ENCODE measurements at regions not wholly inside any gene's neighbourhood (a gene's known extent, or its start where the extent isn't known, plus 50 kb on each side); places are given as distances from the start of the nearest gene placed in this dataset.

DNA sequence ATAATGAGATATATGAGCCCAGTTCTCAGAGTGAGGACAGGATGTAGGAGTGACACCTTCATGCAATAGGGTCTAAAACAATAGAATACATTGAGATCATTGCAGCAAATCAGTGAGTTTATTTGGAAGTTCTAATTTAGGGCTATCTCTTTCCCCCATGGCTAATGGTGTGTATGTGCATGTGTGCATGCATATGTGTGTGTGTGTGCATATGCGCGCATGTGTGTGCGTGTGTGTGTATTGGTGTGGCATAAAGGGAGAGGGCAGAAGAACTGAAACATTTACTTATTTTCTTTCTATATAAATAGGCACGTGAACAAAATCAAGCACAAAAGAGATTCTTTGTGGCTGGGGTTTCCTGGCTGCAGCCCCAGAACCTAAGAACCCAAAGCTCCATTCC is 115.7 kb upstream of the VEPH1 start:
- Mint-ChIP-seq H3K36me3 (ENCODE audit: low read depth) (no peaks in the 10 kb centered on the region), H3K4me3 (no peak overlapping the region), H3K27me3 (ENCODE audit: low read depth) (peaks cover 10% of the 10 kb centered on the region), H3K27ac (no peak overlapping the region), H3K9me3 (no peaks in the 10 kb centered on the region), H3K4me1 (ENCODE audit: low read depth) (peaks cover 4% of the 10 kb centered on the region)
- no peak for DNase-seq (ENCODE audit: low spot score)

DNA sequence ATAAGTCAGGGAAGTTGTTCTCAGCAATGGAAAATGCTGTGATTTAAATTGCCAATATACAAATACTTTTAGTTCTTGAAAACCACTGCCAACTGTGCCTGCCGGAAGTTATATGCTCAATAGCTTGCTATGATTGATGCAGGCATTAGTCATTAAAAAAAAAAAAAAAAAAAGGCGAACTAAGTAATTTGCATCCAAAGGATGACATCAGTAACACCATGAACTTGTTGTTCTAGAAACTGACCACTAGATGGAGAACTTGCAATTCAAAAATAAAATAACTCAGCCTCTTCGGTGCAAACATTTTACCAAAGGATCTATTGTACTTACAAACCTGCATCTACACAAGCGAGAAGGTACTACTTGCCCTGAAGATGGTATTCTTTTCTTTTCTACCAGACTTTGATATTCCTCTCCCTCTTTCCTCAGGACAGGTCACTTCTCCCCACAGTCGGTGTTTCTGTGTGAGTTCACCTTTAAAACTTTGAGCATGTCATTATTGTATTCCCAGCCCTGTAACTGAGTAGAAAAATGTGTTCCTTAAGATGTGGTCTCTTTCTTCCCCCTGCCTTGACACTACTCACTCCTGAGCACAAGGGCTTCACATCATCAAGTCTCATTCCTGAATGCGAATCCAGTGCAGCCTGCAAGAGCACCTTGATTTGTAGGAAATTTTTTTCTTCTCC is 115.0 kb upstream of the VEPH1 start:
- no peak overlapping the region for H3K4me3 Mint-ChIP-seq
- no peak for DNase-seq (ENCODE audit: low spot score)
- peaks cover 4% of the 10 kb centered on the region for H3K4me1 Mint-ChIP-seq (ENCODE audit: low read depth)

DNA sequence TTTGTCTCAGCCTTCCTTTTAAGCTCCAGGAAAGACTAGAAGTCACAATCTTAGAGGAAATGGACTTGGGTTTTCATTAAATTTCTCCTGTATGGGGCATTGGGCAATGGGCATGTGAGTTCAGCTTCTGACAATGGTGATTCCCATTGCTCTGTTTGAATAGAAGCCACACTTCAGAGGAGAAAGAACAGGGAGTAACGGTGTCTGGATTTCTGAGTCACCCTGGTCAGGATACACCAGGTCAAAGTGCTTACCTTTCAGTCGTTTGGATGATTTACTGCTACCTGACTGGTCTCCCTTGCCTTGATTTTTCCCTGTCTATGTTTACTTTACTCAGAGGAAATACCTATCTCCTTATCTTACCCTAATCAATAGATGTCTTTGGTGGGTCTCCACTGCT is 111.7 kb upstream of the VEPH1 start:
- DNase-seq (ENCODE audit: low spot score), result no peak
- no peak overlapping the region for H3K4me3 Mint-ChIP-seq
- H3K4me1 Mint-ChIP-seq (ENCODE audit: low read depth), result peaks cover 4% of the 10 kb centered on the region
- H3K27me3 Mint-ChIP-seq (ENCODE audit: low read depth), result peaks cover 4% of the 10 kb centered on the region
- no peaks in the 10 kb centered on the region for H3K36me3 Mint-ChIP-seq (ENCODE audit: low read depth)
- H3K9me3 Mint-ChIP-seq, result no peaks in the 10 kb centered on the region
- H3K27ac Mint-ChIP-seq, result no peak overlapping the region

More for the DNA sequence above, 115.0 kb upstream of the VEPH1 start:
- Mint-ChIP-seq H3K36me3 (ENCODE audit: low read depth) (no peaks in the 10 kb centered on the region), H3K9me3 (no peaks in the 10 kb centered on the region), H3K27ac (no peak overlapping the region), H3K27me3 (ENCODE audit: low read depth) (peaks cover 8% of the 10 kb centered on the region)

DNA sequence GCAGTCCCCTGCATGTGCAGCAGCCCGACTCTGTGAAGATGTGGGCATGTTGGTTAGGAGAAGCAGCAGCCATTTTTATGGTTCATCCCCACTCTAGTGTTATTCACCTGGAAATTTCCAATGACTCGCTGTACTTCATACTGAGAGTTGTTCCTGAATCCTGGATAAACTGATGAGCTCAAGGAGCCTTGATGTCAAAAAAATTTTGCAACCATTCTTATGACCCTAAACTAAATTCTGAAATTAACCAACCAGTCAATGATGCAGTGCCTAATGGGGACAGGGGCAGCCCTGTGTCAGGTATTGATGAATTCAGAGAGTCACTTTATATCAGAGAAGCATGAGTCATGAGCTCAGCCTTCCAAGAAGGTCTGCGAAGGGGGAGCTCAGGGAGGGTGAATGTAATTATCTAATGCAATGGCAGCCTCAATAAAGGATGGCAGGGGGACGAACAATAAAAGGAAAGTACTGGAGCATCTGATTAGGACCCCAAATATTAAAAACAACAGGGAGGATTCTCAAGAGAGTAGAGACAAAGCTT is 108.4 kb upstream of the VEPH1 start:
- Mint-ChIP-seq H3K27ac (no peak overlapping the region), H3K9me3 (no peaks in the 10 kb centered on the region), H3K27me3 (ENCODE audit: low read depth) (peaks cover 7% of the 10 kb centered on the region), H3K4me3 (no peak overlapping the region), H3K4me1 (ENCODE audit: low read depth) (peaks cover 1% of the 10 kb centered on the region), H3K36me3 (ENCODE audit: low read depth) (no peaks in the 10 kb centered on the region)
- DNase-seq (ENCODE audit: low spot score), result no peak

DNA sequence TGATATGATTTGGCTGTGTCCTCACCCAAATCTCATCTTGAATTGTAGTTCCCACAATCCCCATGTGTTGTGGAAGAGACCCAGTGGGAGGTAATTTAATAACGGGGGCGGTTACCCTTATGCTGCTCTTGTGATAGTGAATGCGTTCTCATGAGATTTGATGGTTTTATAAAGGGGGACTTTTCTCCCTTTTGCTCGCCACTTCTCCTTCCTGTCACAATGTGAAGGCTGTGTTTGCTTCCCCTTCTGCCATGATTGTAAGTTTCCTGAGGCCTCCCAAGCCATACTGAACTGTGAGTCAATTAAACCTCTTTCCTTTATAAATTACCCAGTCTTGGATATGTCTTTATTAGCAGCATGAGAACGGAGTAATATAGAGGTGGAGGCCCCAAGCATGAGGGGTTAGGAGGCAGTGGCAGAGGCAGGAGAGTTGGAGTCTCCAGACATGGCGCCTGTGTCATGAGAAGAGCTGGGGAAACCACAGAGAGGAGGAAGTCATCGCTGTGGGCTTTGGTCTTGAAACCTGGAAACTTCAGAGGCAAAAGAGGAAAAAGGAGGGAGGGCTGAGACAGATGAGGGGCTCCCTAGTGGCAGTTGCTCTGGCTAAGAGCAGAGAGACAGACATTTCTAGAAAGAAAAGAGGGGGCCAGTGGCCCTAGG is 107.8 kb upstream of the VEPH1 start:
- Mint-ChIP-seq H3K4me3 (no peak overlapping the region), H3K27ac (no peak overlapping the region), H3K27me3 (ENCODE audit: low read depth) (peaks cover 9% of the 10 kb centered on the region), H3K36me3 (ENCODE audit: low read depth) (no peaks in the 10 kb centered on the region), H3K4me1 (ENCODE audit: low read depth) (peaks cover 2% of the 10 kb centered on the region), H3K9me3 (no peaks in the 10 kb centered on the region)
- DNase-seq (ENCODE audit: low spot score), result no peak

DNA sequence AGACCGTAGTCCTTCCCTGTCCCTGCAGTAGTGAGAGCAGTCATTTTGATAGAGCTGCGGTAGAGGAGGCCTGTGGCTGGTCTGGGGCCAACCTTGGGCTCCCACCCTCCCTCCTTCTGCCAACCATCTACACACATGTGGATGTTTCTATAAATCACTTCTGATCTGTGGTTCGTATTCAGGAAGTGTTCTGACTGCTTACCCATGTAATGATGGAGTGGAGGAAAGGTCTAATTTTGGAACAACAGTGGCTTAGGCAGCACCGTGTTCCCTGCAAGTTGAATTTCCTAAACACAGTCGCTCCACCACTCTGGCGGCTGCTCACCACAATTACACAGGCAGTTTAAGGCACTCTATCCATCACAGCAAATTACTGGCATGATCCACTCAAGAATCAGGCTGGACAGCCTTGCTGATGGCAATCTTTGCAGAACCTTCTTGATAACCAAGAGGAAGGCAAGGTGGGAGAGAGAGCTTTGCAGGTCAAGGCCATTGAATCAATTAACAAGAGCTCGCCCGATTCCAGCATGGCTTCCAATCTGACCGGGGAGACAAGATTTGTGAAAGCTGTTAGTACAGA is 104.7 kb upstream of the VEPH1 start:
- H3K4me3 Mint-ChIP-seq, result no peak overlapping the region
- H3K27ac Mint-ChIP-seq, result no peak overlapping the region
- H3K4me1 Mint-ChIP-seq (ENCODE audit: low read depth), result peaks cover 2% of the 10 kb centered on the region
- H3K36me3 Mint-ChIP-seq (ENCODE audit: low read depth), result no peaks in the 10 kb centered on the region
- H3K9me3 Mint-ChIP-seq, result no peaks in the 10 kb centered on the region
- peaks cover 19% of the 10 kb centered on the region for H3K27me3 Mint-ChIP-seq (ENCODE audit: low read depth)
- DNase-seq (ENCODE audit: low spot score), result no peak

DNA sequence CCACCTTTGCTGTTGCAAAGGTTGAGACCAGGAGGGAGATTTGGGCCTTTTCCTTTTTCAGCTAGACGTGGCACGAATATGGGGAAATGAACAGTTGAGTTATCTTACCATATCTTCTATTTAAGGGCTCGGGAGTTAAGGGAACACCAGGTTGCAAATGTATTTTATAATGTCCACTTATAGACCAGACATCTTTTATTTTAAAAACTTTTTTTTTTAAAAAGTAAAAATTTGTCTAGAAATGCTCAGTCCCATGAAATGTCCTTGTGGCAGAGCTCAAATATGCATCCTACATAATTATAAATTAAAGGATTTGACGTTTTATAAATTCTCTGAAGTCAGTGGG is 103.6 kb upstream of the VEPH1 start:
- Mint-ChIP-seq H3K36me3 (ENCODE audit: low read depth) (no peaks in the 10 kb centered on the region), H3K4me3 (no peak overlapping the region), H3K4me1 (ENCODE audit: low read depth) (peaks cover 2% of the 10 kb centered on the region), H3K9me3 (no peaks in the 10 kb centered on the region), H3K27ac (no peak overlapping the region), H3K27me3 (ENCODE audit: low read depth) (peaks cover 20% of the 10 kb centered on the region)
- DNase-seq (ENCODE audit: low spot score), result no peak

DNA sequence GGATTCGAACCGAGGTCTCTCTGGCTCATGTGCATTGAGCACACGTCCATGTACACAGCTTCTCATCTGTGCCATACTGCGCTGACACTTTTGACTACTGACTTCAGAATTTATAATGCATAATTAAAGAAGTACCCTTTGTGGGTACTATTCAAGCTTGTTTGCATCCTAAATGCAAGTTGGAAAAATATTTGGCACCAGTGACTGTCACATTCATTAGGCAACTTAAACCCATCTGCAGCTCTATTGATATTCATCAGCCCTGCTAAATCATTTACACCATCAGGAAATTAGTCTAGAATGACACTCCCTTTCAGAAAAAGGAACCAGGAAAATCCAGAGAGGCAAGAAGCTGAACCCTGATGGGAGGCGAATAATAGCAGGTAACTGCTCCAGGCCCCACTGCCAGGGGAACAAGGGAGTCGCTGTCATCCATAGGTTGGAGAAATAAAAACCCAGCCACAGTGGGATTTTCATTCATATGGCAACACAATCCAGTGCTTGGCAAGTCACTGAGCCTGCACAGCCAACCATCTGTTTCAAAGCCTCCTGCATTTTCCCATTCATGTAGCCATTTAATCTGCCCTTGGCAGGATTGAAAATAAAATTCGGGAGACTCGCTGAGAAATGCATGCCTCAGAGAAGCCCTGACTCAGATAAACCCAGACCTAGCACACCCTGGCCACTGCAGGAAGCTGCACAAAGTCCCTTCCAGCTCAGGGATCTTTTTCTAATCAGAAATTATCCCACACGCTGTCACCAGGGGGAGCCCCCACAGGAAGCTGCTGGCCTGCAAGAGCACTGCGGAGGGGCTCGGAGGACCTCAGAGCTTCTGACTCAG is 103.0 kb upstream of the VEPH1 start:
- no peak overlapping the region for H3K27ac Mint-ChIP-seq
- no peaks in the 10 kb centered on the region for H3K36me3 Mint-ChIP-seq (ENCODE audit: low read depth)
- H3K9me3 Mint-ChIP-seq, result no peaks in the 10 kb centered on the region
- no peak overlapping the region for H3K4me3 Mint-ChIP-seq
- DNase-seq (ENCODE audit: low spot score), result peak; percentile 59
- peaks cover 2% of the 10 kb centered on the region for H3K4me1 Mint-ChIP-seq (ENCODE audit: low read depth)
- peaks cover 21% of the 10 kb centered on the region for H3K27me3 Mint-ChIP-seq (ENCODE audit: low read depth)

DNA sequence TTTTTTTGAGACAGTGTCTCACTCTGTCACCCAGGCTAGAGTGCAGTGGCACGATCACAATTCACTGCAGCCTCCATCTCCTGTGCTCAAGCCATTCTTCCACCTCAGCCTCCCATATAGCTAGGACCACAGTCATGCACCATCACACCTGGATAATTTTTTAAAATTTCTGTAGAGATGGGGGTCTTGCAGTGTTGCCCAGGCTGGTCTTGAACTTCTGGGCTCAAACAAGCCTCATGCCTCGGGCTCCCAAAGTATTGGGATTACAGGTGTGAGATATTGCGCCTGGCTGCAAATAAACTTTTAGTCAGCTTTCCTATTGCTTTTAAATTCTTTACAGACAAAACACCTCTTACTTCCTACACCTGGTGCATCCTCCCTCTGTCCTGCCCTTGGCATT is 102.1 kb upstream of the VEPH1 start:
- Mint-ChIP-seq H3K27ac (no peak overlapping the region), H3K36me3 (ENCODE audit: low read depth) (no peaks in the 10 kb centered on the region), H3K27me3 (ENCODE audit: low read depth) (peaks cover 21% of the 10 kb centered on the region), H3K4me1 (ENCODE audit: low read depth) (peaks cover 2% of the 10 kb centered on the region), H3K9me3 (no peaks in the 10 kb centered on the region), H3K4me3 (no peak overlapping the region)
- DNase-seq (ENCODE audit: low spot score), result no peak

DNA sequence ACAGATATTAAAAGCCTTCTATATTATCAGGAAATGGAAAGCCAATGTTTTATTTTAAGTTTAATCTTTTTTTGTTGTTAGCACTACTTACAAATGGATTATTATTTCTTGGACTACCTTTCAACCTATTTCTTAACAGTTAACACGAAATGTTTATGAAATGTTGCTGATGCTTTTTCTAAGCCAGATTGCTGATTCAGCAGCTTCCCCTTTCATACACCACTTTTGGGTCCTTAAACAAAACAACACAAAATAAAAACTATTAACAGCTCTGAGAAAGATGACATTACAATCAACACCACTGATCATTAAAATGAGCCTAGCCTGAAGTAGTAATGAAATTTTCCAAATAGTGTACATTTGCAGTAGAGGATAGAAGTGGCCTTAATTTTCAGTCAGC is 99.2 kb upstream of the VEPH1 start:
- H3K27me3 Mint-ChIP-seq (ENCODE audit: low read depth), result peaks cover 16% of the 10 kb centered on the region
- H3K4me3 Mint-ChIP-seq, result no peak overlapping the region
- peaks cover 2% of the 10 kb centered on the region for H3K4me1 Mint-ChIP-seq (ENCODE audit: low read depth)
- no peak overlapping the region for H3K27ac Mint-ChIP-seq
- no peak for DNase-seq (ENCODE audit: low spot score)
- no peaks in the 10 kb centered on the region for H3K36me3 Mint-ChIP-seq (ENCODE audit: low read depth)
- no peaks in the 10 kb centered on the region for H3K9me3 Mint-ChIP-seq

DNA sequence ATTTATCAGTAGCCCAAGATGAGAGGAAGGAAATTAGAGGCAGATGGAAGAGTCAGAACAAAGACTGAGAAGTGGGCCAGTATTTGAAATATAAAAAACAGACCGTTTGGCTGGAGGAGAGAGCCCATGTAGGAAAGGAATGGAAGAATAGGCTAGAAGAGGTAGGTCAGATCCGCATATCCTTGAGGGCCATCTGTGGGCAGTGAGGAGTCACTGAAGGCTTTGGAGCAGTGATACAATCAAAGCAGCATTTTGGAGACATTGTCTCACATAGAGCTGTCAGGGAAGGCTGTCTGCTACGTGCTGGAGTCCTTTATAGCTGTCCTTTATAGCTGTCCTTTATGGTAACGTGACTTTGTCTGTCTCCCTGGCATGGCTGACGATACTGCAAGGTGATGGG is 92.0 kb upstream of the VEPH1 start:
- no peaks in the 10 kb centered on the region for H3K4me1 Mint-ChIP-seq (ENCODE audit: low read depth)
- peaks cover 2% of the 10 kb centered on the region for H3K27me3 Mint-ChIP-seq (ENCODE audit: low read depth)
- no peak overlapping the region for H3K27ac Mint-ChIP-seq
- no peak overlapping the region for H3K4me3 Mint-ChIP-seq
- H3K36me3 Mint-ChIP-seq (ENCODE audit: low read depth), result no peaks in the 10 kb centered on the region
- H3K9me3 Mint-ChIP-seq, result no peaks in the 10 kb centered on the region
- no peak for DNase-seq (ENCODE audit: low spot score)

DNA sequence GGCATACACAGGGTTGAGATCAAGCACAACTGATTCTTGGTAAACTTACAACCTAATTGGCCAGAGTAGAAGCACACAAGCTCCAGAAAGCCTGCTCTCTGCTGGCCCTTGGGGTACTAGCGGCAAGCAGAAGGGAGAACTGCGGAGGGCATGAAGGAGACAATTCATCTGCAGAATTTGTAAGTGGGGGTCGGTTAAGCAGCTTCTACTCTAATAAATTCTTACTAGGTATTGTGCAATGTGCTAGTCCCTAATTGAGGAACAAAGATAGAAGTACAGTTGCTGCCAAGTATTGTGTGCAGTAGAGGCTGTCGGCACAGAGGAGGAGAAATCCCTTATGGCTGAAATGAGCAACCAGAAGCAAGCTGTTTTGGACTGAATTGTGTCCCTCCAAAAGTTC is 91.2 kb upstream of the VEPH1 start:
- no peaks in the 10 kb centered on the region for H3K9me3 Mint-ChIP-seq

DNA sequence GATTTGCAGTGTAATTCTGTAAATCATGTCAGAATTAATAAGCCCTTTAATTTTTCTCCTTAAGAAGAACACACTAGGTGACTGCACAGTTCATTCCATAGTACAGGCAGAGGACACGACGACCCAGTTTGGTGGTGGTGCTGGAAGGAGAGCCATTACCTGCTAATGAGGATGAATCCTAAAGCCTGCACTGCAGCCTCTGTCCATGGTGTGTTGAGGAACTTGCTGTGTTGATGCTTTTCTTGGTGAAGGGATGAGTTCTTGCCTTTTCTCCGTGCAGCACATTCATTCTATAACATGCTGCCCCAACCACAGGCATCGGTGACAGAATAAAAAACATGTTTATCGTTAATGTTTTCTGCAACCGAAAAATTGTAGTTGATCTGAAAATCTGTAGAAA is 89.6 kb upstream of the VEPH1 start:
- Mint-ChIP-seq H3K4me1 (ENCODE audit: low read depth) (no peaks in the 10 kb centered on the region), H3K27me3 (ENCODE audit: low read depth) (peaks cover 11% of the 10 kb centered on the region), H3K36me3 (ENCODE audit: low read depth) (no peaks in the 10 kb centered on the region), H3K27ac (no peak overlapping the region), H3K9me3 (no peaks in the 10 kb centered on the region), H3K4me3 (no peak overlapping the region)
- DNase-seq (ENCODE audit: low spot score), result no peak

More for the DNA sequence above, 91.2 kb upstream of the VEPH1 start:
- Mint-ChIP-seq H3K27ac (no peak overlapping the region), H3K36me3 (ENCODE audit: low read depth) (no peaks in the 10 kb centered on the region), H3K27me3 (ENCODE audit: low read depth) (peaks cover 9% of the 10 kb centered on the region), H3K4me3 (no peak overlapping the region), H3K4me1 (ENCODE audit: low read depth) (no peaks in the 10 kb centered on the region)
- no peak for DNase-seq (ENCODE audit: low spot score)

DNA sequence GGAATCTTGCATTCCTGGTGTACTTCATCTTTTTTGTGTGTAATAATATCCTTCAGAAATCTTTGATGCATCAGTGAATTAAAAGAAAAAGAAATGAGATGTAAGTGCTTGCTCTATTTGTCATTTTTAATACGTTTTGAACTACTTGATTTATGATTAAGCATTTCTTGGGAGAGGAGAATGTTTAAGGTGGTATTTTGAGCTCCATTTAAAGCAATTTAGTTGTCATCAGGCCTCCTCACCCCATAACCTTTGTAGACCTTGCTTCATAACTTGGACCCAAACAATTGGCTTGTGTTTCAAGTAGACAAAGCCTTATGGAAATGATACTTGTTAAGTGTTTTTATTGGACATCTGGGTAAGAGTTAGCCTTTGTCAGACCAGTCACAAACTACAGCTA is 87.1 kb upstream of the VEPH1 start:
- peaks cover 11% of the 10 kb centered on the region for H3K27me3 Mint-ChIP-seq (ENCODE audit: low read depth)
- H3K4me1 Mint-ChIP-seq (ENCODE audit: low read depth), result no peaks in the 10 kb centered on the region
- H3K9me3 Mint-ChIP-seq, result no peaks in the 10 kb centered on the region
- no peak overlapping the region for H3K27ac Mint-ChIP-seq
- DNase-seq (ENCODE audit: low spot score), result no peak
- no peak overlapping the region for H3K4me3 Mint-ChIP-seq
- no peaks in the 10 kb centered on the region for H3K36me3 Mint-ChIP-seq (ENCODE audit: low read depth)

Data from T-helper 2 cell treated with Interferon-gamma antibody and Interleukin-4, amounts not matched to agents 5 μg/mL and 100 μg/mL, for 36 hours (primary cell).